Tibial nerve (tissue), 3 donors: ENCODE measurements at regions not wholly inside any gene's neighbourhood (a gene's known extent, or its start where the extent isn't known, plus 50 kb on each side); places are given as distances from the start of the nearest gene placed in this dataset.

Source experiments
- CTCF ChIP-seq, 5 experiments: fragments of 200-600 bp in 3 of 5; fragments of 450-650 bp in 2 of 5; sonication (generic) in 3 of 5; IDR thresholded peaks; one replicate each; pipeline ENCODE4 v1.5.1; 2016 to 2019; ENCODE audit warnings: antibody characterized with exemption in 5 of 5, mild to moderate bottlenecking in 3 of 5, moderate library complexity in 2 of 5
- POLR2A ChIP-seq, 2 donors: fragments of 450-650 bp; IDR thresholded peaks; one replicate each; pipeline ENCODE4 v1.6.1; 2017; ENCODE audit warnings: antibody characterized with exemption in 2 of 2, mild to moderate bottlenecking in 2 of 2, moderate library complexity in 2 of 2

- no peak for TF ChIP-seq CTCF (IDR thresholded peaks at IDR 0.05)
- no peak for TF ChIP-seq POLR2A (IDR thresholded peaks at IDR 0.05)
These were observed 177.0 kb downstream of the GOLIM4 start for GRCh38 chr3:167918686-167919085.
